ENCODE measurements at regions not wholly inside any gene's neighbourhood (a gene's known extent, or its start where the extent isn't known, plus 50 kb on each side); places are given as distances from the start of the nearest gene placed in this dataset.
"Not testable (repeated sequence)": the region's sequence is repeated elsewhere in the genome, so short reads cannot be mapped to it uniquely, and the experiment has no call there.

DNA sequence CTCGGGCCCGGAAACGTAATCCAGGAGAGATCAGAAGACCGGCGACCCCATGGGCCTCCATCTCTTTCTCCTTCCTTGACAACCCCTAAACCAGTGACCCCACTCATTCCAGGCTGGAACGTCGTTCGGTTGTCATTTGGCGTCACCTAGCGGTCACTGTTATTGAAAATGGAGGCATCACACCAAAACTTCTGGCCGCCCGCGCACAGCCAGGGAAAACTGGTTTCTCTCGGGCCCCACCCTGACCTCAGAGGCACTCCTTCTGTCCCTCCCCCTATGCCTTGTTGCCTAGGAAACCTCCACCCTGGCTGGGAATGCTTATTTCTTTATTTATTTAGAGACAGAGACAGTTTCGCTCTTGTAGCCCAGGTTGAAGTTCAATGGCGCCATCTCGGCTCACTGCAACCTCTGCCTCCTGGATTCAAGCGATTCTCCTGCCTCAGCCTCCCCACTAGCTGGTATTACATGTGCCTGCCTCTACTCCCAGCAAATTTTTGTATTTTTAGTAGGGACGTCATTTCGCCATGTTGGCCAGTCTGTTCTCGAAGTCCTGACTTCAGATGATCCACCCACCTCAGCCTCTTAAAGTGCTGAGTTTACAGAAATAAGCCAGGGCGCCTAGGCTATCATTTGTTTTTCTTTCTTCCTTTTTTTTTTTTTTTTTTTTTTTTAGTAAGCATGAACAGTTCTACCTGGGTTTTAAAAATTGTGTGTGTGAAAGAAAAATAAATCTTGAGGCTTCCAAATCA, 2144.1 kb upstream of the TPTE start:
- DNase-seq: not testable (repeated sequence)

DNA sequence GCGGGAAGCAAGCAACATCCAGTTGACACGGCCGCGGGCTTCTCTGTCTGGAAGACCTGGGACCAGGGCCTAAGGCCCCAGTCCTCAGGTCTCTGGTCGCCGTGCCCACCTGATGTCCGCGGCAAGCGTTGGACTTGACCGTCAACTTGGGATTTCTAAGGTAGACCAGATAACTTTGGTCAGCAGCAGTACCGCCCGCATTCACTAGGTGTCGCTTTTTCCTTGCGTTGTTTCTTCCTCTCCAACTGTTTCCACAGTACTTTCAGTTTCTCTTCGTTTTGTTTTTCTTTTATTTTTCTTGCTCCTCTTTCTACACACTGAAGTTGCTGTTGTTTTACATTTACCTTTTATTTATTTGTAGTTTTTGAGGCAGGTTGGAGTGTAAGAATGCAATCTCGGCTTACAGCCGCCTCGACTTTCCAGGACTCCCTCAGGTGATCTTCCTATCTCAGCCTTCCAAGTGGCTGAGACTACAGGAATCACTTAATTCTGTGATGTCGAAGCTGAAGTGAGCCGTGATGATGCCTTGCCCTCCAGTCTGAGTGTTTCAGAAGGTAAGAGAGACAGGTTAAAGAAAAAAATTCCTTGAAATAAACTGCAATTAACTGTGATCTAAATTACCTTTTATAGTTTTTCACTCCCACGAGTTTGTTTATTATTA, 2140.8 kb upstream of the TPTE start:
- DNase-seq: not testable (repeated sequence)

DNA sequence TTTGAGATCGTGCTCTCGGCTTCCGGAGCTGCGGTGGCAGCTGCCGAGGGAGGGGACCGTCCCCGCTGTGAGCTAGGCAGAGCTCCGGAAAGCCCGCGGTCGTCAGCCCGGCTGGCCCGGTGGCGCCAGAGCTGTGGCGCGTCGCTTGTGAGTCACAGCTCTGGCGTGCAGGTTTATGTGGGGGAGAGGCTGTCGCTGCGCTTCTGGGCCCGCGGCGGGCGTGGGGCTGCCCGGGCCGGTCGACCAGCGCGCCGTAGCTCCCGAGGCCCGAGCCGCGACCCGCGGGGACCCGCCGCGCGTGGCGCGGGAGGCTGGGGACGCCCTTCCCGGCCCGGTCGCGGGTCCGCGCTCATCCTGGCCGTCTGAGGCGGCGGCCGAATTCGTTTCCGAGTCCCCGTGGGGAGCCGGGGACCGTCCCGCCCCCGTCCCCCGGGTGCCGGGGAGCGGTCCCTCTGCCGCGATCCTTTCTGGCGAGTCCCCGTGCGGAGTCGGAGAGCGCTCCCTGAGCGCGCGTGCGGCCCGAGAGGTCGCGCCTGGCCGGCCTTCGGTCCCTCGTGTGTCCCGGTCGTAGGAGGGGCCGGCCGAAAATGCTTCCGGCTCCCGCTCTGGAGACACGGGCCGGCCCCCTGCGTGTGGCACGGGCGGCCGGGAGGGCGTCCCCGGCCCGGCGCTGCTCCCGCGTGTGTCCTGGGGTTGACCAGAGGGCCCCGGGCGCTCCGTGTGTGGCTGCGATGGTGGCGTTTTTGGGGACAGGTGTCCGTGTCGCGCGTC, 2133.0 kb upstream of the TPTE start:
- not testable (repeated sequence) for DNase-seq

DNA sequence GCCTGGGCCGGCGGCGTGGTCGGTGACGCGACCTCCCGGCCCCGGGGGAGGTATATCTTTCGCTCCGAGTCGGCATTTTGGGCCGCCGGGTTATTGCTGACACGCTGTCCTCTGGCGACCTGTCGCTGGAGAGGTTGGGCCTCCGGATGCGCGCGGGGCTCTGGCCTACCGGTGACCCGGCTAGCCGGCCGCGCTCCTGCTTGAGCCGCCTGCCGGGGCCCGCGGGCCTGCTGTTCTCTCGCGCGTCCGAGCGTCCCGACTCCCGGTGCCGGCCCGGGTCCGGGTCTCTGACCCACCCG, 2132.5 kb upstream of the TPTE start:
- not testable (repeated sequence) for DNase-seq

DNA sequence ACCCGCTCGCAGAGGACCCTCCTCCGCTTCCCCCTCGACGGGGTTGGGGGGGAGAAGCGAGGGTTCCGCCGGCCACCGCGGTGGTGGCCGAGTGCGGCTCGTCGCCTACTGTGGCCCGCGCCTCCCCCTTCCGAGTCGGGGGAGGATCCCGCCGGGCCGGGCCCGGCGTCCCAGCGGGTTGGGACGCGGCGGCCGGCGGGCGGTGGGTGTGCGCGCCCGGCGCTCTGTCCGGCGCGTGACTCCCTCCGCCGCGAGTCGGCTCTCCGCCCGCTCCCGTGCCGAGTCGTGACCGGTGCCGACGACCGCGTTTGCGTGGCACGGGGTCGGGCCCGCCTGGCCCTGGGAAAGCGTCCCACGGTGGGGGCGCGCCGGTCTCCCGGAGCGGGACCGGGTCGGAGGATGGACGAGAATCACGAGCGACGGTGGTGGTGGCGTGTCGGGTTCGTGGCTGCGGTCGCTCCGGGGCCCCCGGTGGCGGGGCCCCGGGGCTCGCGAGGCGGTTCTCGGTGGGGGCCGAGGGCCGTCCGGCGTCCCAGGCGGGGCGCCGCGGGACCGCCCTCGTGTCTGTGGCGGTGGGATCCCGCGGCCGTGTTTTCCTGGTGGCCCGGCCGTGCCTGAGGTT, 2130.7 kb upstream of the TPTE start:
- not testable (repeated sequence) for DNase-seq

DNA sequence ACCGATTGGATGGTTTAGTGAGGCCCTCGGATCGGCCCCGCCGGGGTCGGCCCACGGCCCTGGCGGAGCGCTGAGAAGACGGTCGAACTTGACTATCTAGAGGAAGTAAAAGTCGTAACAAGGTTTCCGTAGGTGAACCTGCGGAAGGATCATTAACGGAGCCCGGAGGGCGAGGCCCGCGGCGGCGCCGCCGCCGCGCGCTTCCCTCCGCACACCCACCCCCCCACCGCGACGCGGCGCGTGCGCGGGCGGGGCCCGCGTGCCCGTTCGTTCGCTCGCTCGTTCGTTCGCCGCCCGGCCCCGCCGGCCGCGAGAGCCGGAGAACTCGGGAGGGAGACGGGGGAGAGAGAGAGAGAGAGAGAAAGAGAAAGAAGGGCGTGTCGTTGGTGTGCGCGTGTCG, 2127.0 kb upstream of the TPTE start:
- DNase-seq: not testable (repeated sequence)

DNA sequence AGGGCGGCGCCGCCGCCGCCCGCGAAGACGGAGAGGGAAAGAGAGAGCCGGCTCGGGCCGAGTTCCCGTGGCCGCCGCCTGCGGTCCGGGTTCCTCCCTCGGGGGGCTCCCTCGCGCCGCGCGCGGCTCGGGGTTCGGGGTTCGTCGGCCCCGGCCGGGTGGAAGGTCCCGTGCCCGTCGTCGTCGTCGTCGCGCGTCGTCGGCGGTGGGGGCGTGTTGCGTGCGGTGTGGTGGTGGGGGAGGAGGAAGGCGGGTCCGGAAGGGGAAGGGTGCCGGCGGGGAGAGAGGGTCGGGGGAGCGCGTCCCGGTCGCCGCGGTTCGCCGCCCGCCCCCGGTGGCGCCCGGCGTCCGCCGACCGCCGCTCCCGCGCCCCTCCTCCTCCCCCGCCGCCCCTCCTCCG, 2125.4 kb upstream of the TPTE start:
- DNase-seq: not testable (repeated sequence)

DNA sequence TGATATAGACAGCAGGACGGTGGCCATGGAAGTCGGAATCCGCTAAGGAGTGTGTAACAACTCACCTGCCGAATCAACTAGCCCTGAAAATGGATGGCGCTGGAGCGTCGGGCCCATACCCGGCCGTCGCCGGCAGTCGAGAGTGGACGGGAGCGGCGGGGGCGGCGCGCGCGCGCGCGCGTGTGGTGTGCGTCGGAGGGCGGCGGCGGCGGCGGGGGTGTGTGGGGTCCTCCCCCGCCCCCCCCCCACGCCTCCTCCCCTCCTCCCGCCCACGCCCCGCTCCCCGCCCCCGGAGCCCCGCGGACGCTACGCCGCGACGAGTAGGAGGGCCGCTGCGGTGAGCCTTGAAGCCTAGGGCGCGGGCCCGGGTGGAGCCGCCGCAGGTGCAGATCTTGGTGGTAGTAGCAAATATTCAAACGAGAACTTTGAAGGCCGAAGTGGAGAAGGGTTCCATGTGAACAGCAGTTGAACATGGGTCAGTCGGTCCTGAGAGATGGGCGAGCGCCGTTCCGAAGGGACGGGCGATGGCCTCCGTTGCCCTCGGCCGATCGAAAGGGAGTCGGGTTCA, 2122.4 kb upstream of the TPTE start:
- not testable (repeated sequence) for DNase-seq

DNA sequence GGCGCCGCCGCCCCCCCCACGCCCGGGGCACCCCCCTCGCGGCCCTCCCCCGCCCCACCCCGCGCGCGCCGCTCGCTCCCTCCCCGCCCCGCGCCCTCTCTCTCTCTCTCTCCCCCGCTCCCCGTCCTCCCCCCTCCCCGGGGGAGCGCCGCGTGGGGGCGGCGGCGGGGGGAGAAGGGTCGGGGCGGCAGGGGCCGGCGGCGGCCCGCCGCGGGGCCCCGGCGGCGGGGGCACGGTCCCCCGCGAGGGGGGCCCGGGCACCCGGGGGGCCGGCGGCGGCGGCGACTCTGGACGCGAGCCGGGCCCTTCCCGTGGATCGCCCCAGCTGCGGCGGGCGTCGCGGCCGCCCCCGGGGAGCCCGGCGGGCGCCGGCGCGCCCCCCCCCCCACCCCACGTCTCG, 2121.5 kb upstream of the TPTE start:
- DNase-seq: not testable (repeated sequence)

DNA sequence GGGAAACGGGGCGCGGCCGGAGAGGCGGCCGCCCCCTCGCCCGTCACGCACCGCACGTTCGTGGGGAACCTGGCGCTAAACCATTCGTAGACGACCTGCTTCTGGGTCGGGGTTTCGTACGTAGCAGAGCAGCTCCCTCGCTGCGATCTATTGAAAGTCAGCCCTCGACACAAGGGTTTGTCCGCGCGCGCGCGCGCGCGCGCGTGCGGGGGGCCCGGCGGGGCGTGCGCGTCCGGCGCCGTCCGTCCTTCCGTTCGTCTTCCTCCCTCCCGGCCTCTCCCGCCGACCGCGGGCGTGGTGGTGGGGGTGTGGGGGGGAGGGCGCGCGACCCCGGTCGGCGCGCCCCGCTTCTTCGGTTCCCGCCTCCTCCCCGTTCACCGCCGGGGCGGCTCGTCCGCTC, 2119.6 kb upstream of the TPTE start:
- not testable (repeated sequence) for DNase-seq

DNA sequence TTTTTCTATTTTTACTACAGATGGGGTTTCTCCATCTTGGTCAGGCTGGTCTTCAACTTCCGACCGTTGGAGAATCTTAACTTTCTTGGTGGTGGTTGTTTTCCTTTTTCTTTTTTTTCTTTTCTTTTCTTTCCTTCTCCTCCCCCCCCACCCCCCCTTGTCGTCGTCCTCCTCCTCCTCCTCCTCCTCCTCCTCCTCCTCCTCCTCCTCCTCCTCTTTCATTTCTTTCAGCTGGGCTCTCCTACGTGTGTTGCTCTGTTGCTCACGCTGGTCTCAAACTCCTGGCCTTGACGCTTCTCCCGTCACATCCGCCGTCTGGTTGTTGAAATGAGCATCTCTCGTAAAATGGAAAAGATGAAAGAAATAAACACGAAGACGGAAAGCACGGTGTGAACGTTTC, 2115.1 kb upstream of the TPTE start:
- DNase-seq: not testable (repeated sequence)

DNA sequence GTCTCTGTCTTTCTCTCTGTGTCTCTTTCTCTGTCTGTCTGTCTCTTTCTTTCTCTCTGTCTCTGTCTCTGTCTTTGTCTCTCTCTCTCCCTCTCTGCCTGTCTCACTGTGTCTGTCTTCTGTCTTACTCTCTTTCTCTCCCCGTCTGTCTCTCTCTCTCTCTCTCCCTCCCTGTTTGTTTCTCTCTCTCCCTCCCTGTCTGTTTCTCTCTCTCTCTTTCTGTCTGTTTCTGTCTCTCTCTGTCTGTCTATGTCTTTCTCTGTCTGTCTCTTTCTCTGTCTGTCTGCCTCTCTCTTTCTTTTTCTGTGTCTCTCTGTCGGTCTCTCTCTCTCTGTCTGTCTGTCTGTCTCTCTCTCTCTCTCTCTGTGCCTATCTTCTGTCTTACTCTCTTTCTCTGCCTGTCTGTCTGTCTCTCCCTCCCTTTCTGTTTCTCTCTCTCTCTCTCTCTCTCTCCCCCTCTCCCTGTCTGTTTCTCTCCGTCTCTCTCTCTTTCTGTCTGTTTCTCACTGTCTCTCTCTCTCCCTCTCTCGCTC, 2110.2 kb upstream of the TPTE start:
- DNase-seq: not testable (repeated sequence)

DNA sequence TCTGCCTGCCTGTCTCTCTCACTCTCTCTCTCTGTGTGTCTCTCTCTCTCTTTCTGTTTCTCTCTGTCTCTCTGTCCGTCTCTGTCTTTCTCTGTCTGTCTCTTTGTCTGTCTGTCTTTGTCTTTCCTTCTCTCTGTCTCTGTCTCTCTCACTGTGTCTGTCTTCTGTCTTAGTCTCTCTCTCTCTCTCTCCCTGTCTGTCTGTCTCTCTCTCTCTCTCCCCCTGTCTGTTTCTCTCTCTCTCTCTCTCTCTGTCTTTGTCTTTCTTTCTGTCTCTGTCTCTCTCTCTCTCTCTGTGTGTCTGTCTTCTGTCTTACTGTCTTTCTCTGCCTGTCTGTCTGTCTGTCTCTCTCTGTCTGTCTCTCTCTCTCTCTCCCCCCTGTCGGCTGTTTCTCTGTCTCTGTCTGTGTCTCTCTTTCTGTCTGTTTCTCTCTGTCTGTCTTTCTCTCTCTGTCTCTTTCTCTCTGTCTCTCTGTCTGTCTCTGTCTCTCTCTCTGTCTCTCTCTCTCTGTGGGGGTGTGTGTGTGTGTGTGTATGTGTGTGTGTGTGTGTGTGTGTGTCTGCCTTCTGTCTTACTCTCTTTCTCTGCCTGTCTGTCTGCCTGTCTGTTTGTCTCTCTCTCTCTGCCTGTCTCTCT, 2101.3 kb upstream of the TPTE start:
- peak; percentile 45 for DNase-seq

DNA sequence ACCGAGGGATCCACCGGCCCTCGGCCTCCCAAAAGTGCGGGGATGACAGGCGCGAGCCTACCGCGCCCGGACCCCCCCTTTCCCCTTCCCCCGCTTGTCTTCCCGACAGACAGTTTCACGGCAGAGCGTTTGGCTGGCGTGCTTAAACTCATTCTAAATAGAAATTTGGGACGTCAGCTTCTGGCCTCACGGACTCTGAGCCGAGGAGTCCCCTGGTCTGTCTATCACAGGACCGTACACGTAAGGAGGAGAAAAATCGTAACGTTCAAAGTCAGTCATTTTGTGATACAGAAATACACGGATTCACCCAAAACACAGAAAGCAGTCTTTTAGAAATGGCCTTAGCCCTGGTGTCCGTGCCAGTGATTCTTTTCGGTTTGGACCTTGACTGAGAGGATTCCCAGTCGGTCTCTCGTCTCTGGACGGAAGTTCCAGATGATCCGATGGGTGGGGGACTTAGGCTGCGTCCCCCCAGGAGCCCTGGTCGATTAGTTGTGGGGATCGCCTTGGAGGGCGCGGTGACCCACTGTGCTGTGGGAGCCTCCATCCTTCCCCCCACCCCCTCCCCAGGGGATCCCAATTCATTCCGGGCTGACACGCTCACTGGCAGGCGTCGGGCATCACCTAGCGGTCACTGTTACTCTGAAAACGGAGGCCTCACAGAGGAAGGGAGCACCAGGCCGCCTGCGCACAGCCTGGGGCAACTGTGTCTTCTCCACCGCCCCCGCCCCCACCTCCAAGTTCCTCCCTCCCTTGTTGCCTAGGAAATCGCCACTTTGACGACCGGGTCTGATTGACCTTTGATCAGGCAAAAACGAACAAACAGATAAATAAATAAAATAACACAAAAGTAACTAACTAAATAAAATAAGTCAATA, 2093.4 kb upstream of the TPTE start:
- not testable (repeated sequence) for DNase-seq

DNA sequence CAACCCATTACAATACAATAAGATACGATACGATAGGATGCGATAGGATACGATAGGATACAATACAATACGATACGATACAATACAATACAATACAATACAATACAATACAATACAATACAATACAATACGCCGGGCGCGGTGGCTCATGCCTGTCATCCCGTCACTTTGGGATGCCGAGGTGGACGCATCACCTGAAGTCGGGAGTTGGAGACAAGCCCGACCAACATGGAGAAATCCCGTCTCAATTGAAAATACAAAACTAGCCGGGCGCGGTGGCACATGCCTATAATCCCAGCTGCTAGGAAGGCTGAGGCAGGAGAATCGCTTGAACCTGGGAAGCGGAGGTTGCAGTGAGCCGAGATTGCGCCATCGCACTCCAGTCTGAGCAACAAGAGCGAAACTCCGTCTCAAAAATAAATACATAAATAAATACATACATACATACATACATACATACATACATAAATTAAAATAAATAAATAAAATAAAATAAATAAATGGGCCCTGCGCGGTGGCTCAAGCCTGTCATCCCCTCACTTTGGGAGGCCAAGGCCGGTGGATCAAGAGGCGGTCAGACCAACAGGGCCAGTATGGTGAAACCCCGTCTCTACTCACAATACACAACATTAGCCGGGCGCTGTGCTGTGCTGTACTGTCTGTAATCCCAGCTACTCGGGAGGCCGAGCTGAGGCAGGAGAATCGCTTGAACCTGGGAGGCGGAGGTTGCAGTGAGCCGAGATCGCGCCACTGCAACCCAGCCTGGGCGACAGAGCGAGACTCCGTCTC, 2092.5 kb upstream of the TPTE start:
- not testable (repeated sequence) for DNase-seq

DNA sequence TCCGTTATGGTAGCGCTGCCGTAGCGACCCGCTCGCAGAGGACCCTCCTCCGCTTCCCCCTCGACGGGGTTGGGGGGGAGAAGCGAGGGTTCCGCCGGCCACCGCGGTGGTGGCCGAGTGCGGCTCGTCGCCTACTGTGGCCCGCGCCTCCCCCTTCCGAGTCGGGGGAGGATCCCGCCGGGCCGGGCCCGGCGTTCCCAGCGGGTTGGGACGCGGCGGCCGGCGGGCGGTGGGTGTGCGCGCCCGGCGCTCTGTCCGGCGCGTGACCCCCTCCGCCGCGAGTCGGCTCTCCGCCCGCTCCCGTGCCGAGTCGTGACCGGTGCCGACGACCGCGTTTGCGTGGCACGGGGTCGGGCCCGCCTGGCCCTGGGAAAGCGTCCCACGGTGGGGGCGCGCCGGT, 2086.7 kb upstream of the TPTE start:
- not testable (repeated sequence) for DNase-seq

DNA sequence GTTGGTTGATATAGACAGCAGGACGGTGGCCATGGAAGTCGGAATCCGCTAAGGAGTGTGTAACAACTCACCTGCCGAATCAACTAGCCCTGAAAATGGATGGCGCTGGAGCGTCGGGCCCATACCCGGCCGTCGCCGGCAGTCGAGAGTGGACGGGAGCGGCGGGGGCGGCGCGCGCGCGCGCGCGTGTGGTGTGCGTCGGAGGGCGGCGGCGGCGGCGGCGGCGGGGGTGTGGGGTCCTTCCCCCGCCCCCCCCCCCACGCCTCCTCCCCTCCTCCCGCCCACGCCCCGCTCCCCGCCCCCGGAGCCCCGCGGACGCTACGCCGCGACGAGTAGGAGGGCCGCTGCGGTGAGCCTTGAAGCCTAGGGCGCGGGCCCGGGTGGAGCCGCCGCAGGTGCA, 2078.3 kb upstream of the TPTE start:
- DNase-seq: not testable (repeated sequence)

DNA sequence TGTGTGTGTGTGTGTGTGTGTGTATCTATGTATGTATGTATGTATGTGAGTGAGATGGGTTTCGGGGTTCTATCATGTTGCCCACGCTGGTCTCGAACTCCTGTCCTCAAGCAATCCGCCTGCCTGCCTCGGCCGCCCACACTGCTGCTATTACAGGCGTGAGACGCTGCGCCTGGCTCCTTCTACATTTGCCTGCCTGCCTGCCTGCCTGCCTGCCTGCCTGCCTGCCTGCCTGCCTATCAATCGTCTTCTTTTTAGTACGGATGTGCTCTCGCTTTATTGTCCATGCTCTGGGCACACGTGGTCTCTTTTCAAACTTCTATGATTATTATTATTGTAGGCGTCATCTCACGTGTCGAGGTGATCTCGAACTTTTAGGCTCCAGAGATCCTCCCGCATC, 2071.6 kb upstream of the TPTE start:
- DNase-seq: not testable (repeated sequence)

DNA sequence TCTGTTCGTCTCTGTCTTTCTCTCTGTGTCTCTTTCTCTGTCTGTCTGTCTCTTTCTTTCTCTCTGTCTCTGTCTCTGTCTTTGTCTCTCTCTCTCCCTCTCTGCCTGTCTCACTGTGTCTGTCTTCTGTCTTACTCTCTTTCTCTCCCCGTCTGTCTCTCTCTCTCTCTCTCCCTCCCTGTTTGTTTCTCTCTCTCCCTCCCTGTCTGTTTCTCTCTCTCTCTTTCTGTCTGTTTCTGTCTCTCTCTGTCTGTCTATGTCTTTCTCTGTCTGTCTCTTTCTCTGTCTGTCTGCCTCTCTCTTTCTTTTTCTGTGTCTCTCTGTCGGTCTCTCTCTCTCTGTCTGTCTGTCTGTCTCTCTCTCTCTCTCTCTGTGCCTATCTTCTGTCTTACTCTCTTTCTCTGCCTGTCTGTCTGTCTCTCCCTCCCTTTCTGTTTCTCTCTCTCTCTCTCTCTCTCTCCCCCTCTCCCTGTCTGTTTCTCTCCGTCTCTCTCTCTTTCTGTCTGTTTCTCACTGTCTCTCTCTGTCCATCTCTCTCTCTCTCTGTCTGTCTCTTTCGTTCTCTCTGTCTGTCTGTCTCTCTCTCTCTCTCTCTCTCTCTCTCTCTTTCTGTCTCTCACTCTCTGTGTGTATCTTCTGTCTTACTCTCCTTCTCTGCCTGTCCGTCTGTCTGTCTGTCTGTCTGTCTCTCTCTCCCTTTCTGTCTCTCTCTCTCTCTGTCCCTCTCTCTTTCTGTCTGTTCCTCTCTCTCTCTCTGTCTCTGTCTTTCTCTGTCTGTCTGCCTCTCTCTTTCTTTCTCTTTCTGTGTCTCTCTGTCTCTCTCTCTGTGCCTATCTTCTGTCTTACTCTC, 2065.9 kb upstream of the TPTE start:
- not testable (repeated sequence) for DNase-seq

Measured in activated CD4-positive, alpha-beta T cell treated with anti-CD3 and anti-CD28 coated beads, Interleukin-2, Interleukin-6, amounts not matched to agents 100 ng/mL and 50 ng/mL, durations not matched to agents 16 hours and 8 hours (primary cell).